K562 (cell line): ENCODE measurements at regions not wholly inside any gene's neighbourhood (a gene's known extent, or its start where the extent isn't known, plus 50 kb on each side); places are given as distances from the start of the nearest gene placed in this dataset.

Experiments used
- ATAC-seq: fragments of 200-7000 bp; cut with Tn5 transposase; 3 replicates; pipeline ENCODE4 v1.9.1; 2020; ENCODE audit warnings: moderate library complexity
- BruUV-seq: library from RNA; stranded (reverse); fragments of 400-500 nt; replicated peaks from 2 replicates; lab custom pipeline; 2021; lab: Mats Ljungman, UMichigan
- CTCF ChIA-PET: fragments of 300-600 bp; formaldehyde crosslinking; extraction: SDS; loops from one replicate; lab custom pipeline; 2021; ENCODE audit warnings: low intra/inter-chr PET ratio; lab: Yijun Ruan, JAX
- POLR2A ChIA-PET: fragments of 300-600, 350-650 bp; sonication (Branson Sonifier 250); formaldehyde crosslinking; extraction: SDS; loops from one replicate; lab custom pipeline; 2021; ENCODE audit warnings: antibody characterized with exemption, inconsistent platforms; lab: Yijun Ruan, JAX
- DNase-seq, 4 experiments: peaks; one replicate each; pipeline versions ENCODE4 v3.0.0 to v3.0.0-alpha.2; 2011 to 2018; ENCODE audit warnings: low spot score in 3 of 4, mixed read lengths in 3 of 4; ENCODE audit errors: extremely low read depth in 1 of 4
- FAIRE-seq: peaks from 2 replicates; lab custom pipeline; 2011; peaks lifted over from hg19 to GRCh38; lab: Jason Lieb, UNC
- H2AFZ ChIP-seq: 2 replicates; pipeline ENCODE4 v1.6.0; 2011; ENCODE audit warnings: low read depth, low read length, control low read depth, inconsistent platforms
- H3K27ac ChIP-seq: fragments of 200-600 bp; 3 replicates; pipeline ENCODE4 v1.8.0; 2011; ENCODE audit warnings: low read depth, mild to moderate bottlenecking, control low read depth, inconsistent platforms, low read length, moderate library complexity, mixed read lengths; ENCODE audit errors: extremely low read depth
- H3K27me3 ChIP-seq, 2 experiments: fragments of 300-600 bp in 1 of 2; 2 replicates in 1 of 2; 3 replicates in 1 of 2; pipeline versions ENCODE4 v1.6.0 to v1.8.0; 2011; ENCODE audit warnings: inconsistent platforms in 2 of 2, low read length in 2 of 2, mild to moderate bottlenecking in 1 of 2, mixed read lengths in 1 of 2, moderate library complexity in 1 of 2; ENCODE audit not compliant: control insufficient read depth in 2 of 2, insufficient read depth in 2 of 2
- H3K36me3 ChIP-seq: fragments of 300-600 bp; 3 replicates; pipeline ENCODE4 v1.8.0; 2011; ENCODE audit warnings: mild to moderate bottlenecking, low read length, inconsistent platforms; ENCODE audit not compliant: control insufficient read depth, insufficient read depth
- H3K4me1 ChIP-seq, 2 experiments: fragments of 200-600 bp in 1 of 2; replicated peaks in 1 of 2; 2 replicates in 1 of 2; 3 replicates in 1 of 2; pipeline versions ENCODE4 v1.5.1 to v1.8.0; 2011; ENCODE audit warnings: inconsistent platforms in 2 of 2, low read length in 2 of 2, mild to moderate bottlenecking in 1 of 2, mixed read lengths in 1 of 2, moderate library complexity in 1 of 2; ENCODE audit not compliant: control insufficient read depth in 2 of 2, insufficient read depth in 2 of 2
- H3K4me2 ChIP-seq: 2 replicates; pipeline ENCODE4 v1.6.1; 2011; ENCODE audit warnings: low read length, control low read depth, inconsistent platforms, mixed read lengths; ENCODE audit not compliant: insufficient read depth
- H3K4me3 ChIP-seq: fragments of 200-600 bp; sonication (generic), shearing (Covaris generic); 2 replicates; pipeline ENCODE4 v1.5.1; 2016; ENCODE audit warnings: control low read depth, inconsistent platforms
- H3K79me2 ChIP-seq: fragments of 200-600 bp; 3 replicates; pipeline ENCODE4 v1.8.0; 2011; ENCODE audit warnings: low read length, inconsistent platforms; ENCODE audit not compliant: control insufficient read depth, insufficient read depth
- H3K9ac ChIP-seq, 2 experiments: 2 replicates each; pipeline versions ENCODE4 v1.6.0 to v1.6.1; 2011; ENCODE audit warnings: low read depth in 2 of 2, low read length in 2 of 2, control low read depth in 1 of 2, inconsistent platforms in 1 of 2, mild to moderate bottlenecking in 1 of 2, mixed read lengths in 1 of 2; ENCODE audit not compliant: insufficient read depth in 1 of 2
- H3K9me1 ChIP-seq: one replicate; pipeline ENCODE4 v1.6.0; 2011; ENCODE audit warnings: inconsistent platforms, mild to moderate bottlenecking, low read length, moderate library complexity; ENCODE audit not compliant: control insufficient read depth, insufficient read depth
- H3K9me3 ChIP-seq: replicated peaks from 2 replicates; pipeline ENCODE4 v1.5.1; 2011; ENCODE audit warnings: low read depth, low read length, inconsistent platforms; ENCODE audit not compliant: control insufficient read depth, insufficient read depth
- H4K20me1 ChIP-seq: replicated peaks from 2 replicates; pipeline ENCODE4 v1.6.1; 2011; ENCODE audit warnings: low read length, inconsistent platforms, mixed read lengths; ENCODE audit not compliant: control insufficient read depth, insufficient read depth
- ARNT ChIP-seq, 2 experiments: fragments of 450-650 bp; IDR thresholded peaks; 2 replicates each; pipeline ENCODE4 v1.6.1; 2016; ENCODE audit warnings: mild to moderate bottlenecking in 1 of 2
- CREBBP ChIP-seq: IDR thresholded peaks from one replicate; pipeline ENCODE4 v1.6.1; 2012; ENCODE audit warnings: low read depth, mild to moderate bottlenecking, control low read depth, inconsistent platforms, low read length
- MEIS2 ChIP-seq: fragments of 450-650 bp; IDR thresholded peaks from 2 replicates; pipeline ENCODE4 v1.6.1; 2014; ENCODE audit warnings: mild to moderate bottlenecking; ENCODE audit not compliant: partially characterized antibody
- NCOR1 ChIP-seq: fragments of 450-650 bp; IDR thresholded peaks from 2 replicates; pipeline ENCODE4 v1.6.1; 2016; ENCODE audit warnings: mild to moderate bottlenecking, moderate library complexity
- NR4A1 ChIP-seq, 2 experiments: fragments of 250-450 bp in 1 of 2; fragments of 450-650 bp in 1 of 2; sonication (Bioruptor Pico) in 1 of 2; IDR thresholded peaks; 2 replicates each; pipeline versions ENCODE4 v1.4.0 to v1.6.1; 2016 to 2020; ENCODE audit warnings: mild to moderate bottlenecking in 2 of 2, missing compliant biosample characterization in 1 of 2, missing genetic modification characterization in 1 of 2, moderate library complexity in 1 of 2
- SRSF1 ChIP-seq: fragments of 200-400 bp; formaldehyde crosslinking; IDR thresholded peaks from 2 replicates; pipeline ENCODE4 v1.6.1; 2017; ENCODE audit warnings: mild to moderate bottlenecking, low read depth, low read length, moderate library complexity
- TAF15 ChIP-seq: fragments of 200-400 bp; formaldehyde crosslinking; IDR thresholded peaks from 2 replicates; pipeline ENCODE4 v1.6.1; 2017; ENCODE audit warnings: mild to moderate bottlenecking, low read depth, low read length, moderate library complexity
- WGBS: fragments of 100-300 bp; shearing (Covaris generic); methylation state at CpG from one replicate; pipeline ENCODE4 v1.1.6; 2016; ENCODE audit warnings: low coverage, mixed read lengths; ENCODE audit not compliant: insufficient coverage; ENCODE audit errors: missing lambda C conversion rate; 5-methylcytosine and 5-hydroxymethylcytosine counted together
- in situ Hi-C: fragments of 300-500 bp; cut with MboI; formaldehyde crosslinking; loops from 4 replicates; pipeline ENCODE4 v1.15.0; 2018; ENCODE audit warnings: inconsistent platforms, mixed read lengths
- intact Hi-C: fragments of 100-400 bp; cut with micrococcal nuclease; formaldehyde crosslinking; loops from 2 replicates; pipeline ENCODE4 v1.14.2; 2022
- TF ChIP-seq, protein P1 (sequence below): fragments of 450-650 bp; IDR thresholded peaks from one replicate; pipeline ENCODE4 v1.6.1; 2018; ENCODE audit warnings: mild to moderate bottlenecking, moderate library complexity; ENCODE audit not compliant: partially characterized antibody
- TF ChIP-seq, protein P2 (sequence below): fragments of 450-650 bp; conservative IDR thresholded peaks from 2 replicates; pipeline ENCODE4 v1.6.1; 2016; ENCODE audit warnings: missing genetic modification characterization, low read depth, mild to moderate bottlenecking, control low read depth, missing compliant biosample characterization
- TF ChIP-seq, protein P3 (sequence below): fragments of 250-450 bp; sonication (Bioruptor Pico); IDR thresholded peaks from 2 replicates; pipeline ENCODE4 v1.8.0; 2022; ENCODE audit warnings: moderate library complexity, mild to moderate bottlenecking, inconsistent platforms
- TF ChIP-seq, protein P4 (sequence below), 2 experiments: fragments of 450-650 bp; formaldehyde crosslinking in 1 of 2; IDR thresholded peaks; 2 replicates each; pipeline versions ENCODE4 v1.4.0 to v1.6.1; 2014 to 2020; ENCODE audit warnings: mild to moderate bottlenecking in 2 of 2, borderline replicate concordance in 1 of 2, low read depth in 1 of 2

DNA sequence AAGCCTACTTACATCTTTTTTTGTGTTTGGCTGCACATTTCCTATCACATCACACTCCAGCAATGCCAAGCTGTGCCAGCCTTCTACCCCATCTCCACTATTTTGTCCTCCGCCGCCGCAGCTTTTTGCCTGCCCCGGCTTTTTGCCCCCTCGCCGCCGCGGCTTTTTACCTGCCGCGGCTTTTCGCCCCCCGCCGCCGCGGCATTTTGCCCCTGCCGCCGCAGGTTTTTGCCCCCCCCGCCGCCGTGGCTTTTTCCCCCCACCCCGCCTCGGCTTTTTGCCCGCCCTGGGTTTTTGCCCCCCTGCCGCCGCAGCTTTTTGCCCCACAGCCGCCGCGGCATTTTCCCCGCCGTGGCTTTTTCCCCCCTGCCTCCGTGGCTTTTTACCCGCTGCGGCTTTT, 506.0 kb downstream of the ZNF37A start:
- CTCF ChIA-PET: no interaction called here
- H3K4me3 ChIP-seq: no peak overlapping the region
- no peak overlapping the region for H3K4me2 ChIP-seq
- H3K79me2 ChIP-seq: no peaks in the 10 kb centered on the region
- in situ Hi-C loops (no loop called here), intact Hi-C loops (no loop called here)
- no CpG with 5 or more reads among the region's 33 CpGs for WGBS
- no peaks in the 10 kb centered on the region for H3K36me3 ChIP-seq
- ATAC-seq (no peak), DNase-seq (no peak), FAIRE-seq (no peak)
- no peaks in the 10 kb centered on the region for H4K20me1 ChIP-seq
- H3K9ac ChIP-seq: no peak overlapping the region
- no peak overlapping the region for H3K27ac ChIP-seq
- no peaks in the 10 kb centered on the region for H3K9me3 ChIP-seq
- H3K27me3 ChIP-seq: no peaks in the 10 kb centered on the region
- no peaks in the 10 kb centered on the region for H3K9me1 ChIP-seq
- POLR2A ChIA-PET: no interaction called here
- BruUV-seq: no TSS peak
- H3K4me1 ChIP-seq: no peaks in the 10 kb centered on the region
- no peak overlapping the region for H2AFZ ChIP-seq
- TF ChIP-seq CREBBP (no peak), MEIS2 (no peak), ARNT (IDR thresholded peaks at IDR 0.05) (no peak), SRSF1 (no peak), NCOR1 (no peak), NR4A1 (CRISPR knock-in tag; IDR thresholded peaks at IDR 0.05) (no peak), NR4A1 (tag; IDR thresholded peaks at IDR 0.05) (no peak), TAF15 (no peak)
- TF ChIP-seq, protein P1, sequence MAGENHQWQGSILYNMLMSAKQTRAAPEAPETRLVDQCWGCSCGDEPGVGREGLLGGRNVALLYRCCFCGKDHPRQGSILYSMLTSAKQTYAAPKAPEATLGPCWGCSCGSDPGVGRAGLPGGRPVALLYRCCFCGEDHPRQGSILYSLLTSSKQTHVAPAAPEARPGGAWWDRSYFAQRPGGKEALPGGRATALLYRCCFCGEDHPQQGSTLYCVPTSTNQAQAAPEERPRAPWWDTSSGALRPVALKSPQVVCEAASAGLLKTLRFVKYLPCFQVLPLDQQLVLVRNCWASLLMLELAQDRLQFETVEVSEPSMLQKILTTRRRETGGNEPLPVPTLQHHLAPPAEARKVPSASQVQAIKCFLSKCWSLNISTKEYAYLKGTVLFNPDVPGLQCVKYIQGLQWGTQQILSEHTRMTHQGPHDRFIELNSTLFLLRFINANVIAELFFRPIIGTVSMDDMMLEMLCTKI: no peak
- TF ChIP-seq, protein P2, sequence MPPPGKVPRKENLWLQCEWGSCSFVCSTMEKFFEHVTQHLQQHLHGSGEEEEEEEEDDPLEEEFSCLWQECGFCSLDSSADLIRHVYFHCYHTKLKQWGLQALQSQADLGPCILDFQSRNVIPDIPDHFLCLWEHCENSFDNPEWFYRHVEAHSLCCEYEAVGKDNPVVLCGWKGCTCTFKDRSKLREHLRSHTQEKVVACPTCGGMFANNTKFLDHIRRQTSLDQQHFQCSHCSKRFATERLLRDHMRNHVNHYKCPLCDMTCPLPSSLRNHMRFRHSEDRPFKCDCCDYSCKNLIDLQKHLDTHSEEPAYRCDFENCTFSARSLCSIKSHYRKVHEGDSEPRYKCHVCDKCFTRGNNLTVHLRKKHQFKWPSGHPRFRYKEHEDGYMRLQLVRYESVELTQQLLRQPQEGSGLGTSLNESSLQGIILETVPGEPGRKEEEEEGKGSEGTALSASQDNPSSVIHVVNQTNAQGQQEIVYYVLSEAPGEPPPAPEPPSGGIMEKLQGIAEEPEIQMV (tag): no peak
- TF ChIP-seq, protein P3, sequence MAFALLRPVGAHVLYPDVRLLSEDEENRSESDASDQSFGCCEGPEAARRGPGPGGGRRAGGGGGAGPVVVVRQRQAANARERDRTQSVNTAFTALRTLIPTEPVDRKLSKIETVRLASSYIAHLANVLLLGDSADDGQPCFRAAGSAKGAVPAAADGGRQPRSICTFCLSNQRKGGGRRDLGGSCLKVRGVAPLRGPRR (CRISPR knock-in tag): no peak
- TF ChIP-seq, protein P4, sequence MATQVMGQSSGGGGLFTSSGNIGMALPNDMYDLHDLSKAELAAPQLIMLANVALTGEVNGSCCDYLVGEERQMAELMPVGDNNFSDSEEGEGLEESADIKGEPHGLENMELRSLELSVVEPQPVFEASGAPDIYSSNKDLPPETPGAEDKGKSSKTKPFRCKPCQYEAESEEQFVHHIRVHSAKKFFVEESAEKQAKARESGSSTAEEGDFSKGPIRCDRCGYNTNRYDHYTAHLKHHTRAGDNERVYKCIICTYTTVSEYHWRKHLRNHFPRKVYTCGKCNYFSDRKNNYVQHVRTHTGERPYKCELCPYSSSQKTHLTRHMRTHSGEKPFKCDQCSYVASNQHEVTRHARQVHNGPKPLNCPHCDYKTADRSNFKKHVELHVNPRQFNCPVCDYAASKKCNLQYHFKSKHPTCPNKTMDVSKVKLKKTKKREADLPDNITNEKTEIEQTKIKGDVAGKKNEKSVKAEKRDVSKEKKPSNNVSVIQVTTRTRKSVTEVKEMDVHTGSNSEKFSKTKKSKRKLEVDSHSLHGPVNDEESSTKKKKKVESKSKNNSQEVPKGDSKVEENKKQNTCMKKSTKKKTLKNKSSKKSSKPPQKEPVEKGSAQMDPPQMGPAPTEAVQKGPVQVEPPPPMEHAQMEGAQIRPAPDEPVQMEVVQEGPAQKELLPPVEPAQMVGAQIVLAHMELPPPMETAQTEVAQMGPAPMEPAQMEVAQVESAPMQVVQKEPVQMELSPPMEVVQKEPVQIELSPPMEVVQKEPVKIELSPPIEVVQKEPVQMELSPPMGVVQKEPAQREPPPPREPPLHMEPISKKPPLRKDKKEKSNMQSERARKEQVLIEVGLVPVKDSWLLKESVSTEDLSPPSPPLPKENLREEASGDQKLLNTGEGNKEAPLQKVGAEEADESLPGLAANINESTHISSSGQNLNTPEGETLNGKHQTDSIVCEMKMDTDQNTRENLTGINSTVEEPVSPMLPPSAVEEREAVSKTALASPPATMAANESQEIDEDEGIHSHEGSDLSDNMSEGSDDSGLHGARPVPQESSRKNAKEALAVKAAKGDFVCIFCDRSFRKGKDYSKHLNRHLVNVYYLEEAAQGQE (IDR thresholded peaks at IDR 0.05; ENCODE audit: borderline replicate concordance): no peak
- TF ChIP-seq, protein P4 (CRISPR knock-in tag; IDR thresholded peaks at IDR 0.05; ENCODE audit: low read depth): no peak
